ENCODE measurements at regions not wholly inside any gene's neighbourhood (a gene's known extent, or its start where the extent isn't known, plus 50 kb on each side); places are given as distances from the start of the nearest gene placed in this dataset.
"Not testable (repeated sequence)": the region's sequence is repeated elsewhere in the genome, so short reads cannot be mapped to it uniquely, and the experiment has no call there.

DNA sequence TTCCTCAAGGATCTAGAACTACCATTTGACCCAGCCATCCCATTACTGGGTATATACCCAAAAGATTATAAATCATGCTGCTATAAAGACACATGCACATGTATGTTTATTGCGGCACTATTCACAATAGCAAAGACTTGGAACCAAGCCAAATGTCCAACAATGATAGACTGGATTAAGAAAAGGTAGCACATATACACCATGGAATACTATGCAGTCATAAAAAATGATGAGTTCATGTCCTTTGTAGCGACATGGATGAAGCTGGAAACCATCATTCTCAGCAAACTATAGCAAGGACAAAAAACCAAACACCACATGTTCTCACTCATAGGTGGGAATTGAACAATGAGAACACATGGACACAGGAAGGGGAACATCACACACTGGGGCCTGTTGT, 103.3 kb upstream of the GDNF start:
- TF ChIP-seq POLR2A (IDR thresholded peaks at IDR 0.05; ENCODE audit: low read length); GATA1 (IDR thresholded peaks at IDR 0.05; ENCODE audit: low read depth, low read length): not testable (repeated sequence)

All from erythroblast (primary cell).